Activated naive CD8-positive, alpha-beta T cell treated with anti-CD3 and anti-CD28 coated beads, Interleukin-2, amount 50 U/mL, for 24 hours (primary cell): ENCODE measurements at regions not wholly inside any gene's neighbourhood (a gene's known extent, or its start where the extent isn't known, plus 50 kb on each side); places are given as distances from the start of the nearest gene placed in this dataset.
"Not testable (repeated sequence)": the region's sequence is repeated elsewhere in the genome, so short reads cannot be mapped to it uniquely, and the experiment has no call there.

Experiments
- ATAC-seq: fragments of 150-1000 bp; cut with Tn5 transposase; one replicate; pipeline ENCODE4 v1.10.0; 2021
- DNase-seq: peaks from one replicate; pipeline ENCODE4 v3.0.0; 2021
- H3K27ac Mint-ChIP-seq: one replicate; pipeline ENCODE4 v1.8.0; 2021; ENCODE audit warnings: mild to moderate bottlenecking, mixed read lengths
- H3K27me3 Mint-ChIP-seq: one replicate; pipeline ENCODE4 v1.8.0; 2021; ENCODE audit warnings: mixed read lengths
- H3K36me3 Mint-ChIP-seq: one replicate; pipeline ENCODE4 v1.8.0; 2021; ENCODE audit warnings: low read depth, mixed read lengths
- H3K4me1 Mint-ChIP-seq: one replicate; pipeline ENCODE4 v1.8.0; 2021; ENCODE audit warnings: mixed read lengths
- H3K4me3 Mint-ChIP-seq: one replicate; pipeline ENCODE4 v1.8.0; 2021; ENCODE audit warnings: mild to moderate bottlenecking, moderate library complexity, mixed read lengths
- H3K9me3 Mint-ChIP-seq: one replicate; pipeline ENCODE4 v1.8.0; 2021; ENCODE audit warnings: mixed read lengths

DNA sequence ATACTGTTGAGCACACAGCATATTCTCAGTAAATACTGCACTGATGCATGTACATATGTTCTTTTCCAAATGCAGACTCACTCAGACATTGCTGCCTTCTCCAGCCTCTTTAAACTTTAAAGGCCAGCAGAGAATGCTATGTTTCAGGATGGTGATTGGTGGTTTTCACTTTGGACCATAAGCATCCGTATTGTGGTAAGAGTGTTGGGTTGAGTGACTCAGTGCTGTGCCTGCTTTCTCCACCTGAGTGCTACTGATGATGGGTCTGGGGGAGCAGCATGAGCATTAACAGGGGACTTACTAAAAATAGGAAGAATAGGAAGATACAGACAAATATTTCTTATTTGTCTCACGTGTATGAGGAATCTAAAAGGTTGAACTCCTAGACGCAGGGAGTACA, 56.3 kb upstream of the ZNF92 start:
- no peak for ATAC-seq
- Mint-ChIP-seq H3K27me3 (no peaks in the 10 kb centered on the region), H3K9me3 (no peaks in the 10 kb centered on the region), H3K36me3 (no peaks in the 10 kb centered on the region), H3K4me3 (no peak overlapping the region), H3K4me1 (no peaks in the 10 kb centered on the region), H3K27ac (no peak overlapping the region)
- no peak for DNase-seq

DNA sequence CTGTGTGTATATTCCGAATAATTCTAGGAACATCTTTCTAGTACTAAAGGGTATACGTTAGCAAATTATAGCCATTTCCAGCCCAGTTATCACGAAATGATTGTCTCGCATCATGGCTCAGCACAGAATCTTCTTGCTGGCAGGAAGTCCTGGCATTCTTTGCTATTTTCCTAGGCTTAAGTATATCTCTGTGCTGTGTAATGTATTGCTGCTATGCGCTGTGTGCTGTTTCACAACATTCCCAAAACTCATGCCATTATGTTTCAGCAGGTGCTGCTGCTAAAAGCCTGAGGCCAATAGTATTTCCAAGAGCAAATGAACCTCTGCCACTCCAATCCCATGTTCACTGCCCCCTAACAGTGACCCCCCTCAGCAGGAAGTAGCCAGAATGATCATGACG, 62.9 kb upstream of the ZNF92 start:
- no peak for DNase-seq
- Mint-ChIP-seq H3K27me3 (peaks cover 5% of the 10 kb centered on the region), H3K4me1 (no peaks in the 10 kb centered on the region), H3K36me3 (no peaks in the 10 kb centered on the region), H3K27ac (no peak overlapping the region), H3K4me3 (no peak overlapping the region), H3K9me3 (no peaks in the 10 kb centered on the region)
- ATAC-seq, result no peak

DNA sequence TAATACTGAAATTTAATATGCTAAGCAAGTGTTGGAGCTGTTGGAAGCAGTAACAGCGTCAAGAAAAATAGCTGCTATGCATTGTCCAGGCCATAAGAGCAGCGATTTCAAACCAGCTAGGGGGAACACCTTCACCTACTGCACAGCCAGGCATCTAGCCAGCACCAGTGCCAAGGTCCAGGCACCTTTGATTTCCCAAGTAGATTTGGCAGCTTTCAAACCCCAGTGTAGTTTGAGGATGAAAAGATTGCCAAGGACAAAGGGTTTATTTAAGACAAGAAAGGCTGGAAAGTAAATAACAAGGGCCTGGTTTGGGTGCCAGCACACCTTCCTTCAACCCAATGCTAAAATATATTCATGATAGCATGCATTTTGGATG, 65.4 kb upstream of the ZNF92 start:
- Mint-ChIP-seq H3K4me1 (no peaks in the 10 kb centered on the region), H3K27me3 (peaks cover 18% of the 10 kb centered on the region), H3K27ac (no peak overlapping the region), H3K4me3 (no peak overlapping the region), H3K36me3 (no peaks in the 10 kb centered on the region), H3K9me3 (no peaks in the 10 kb centered on the region)
- DNase-seq (no peak), ATAC-seq (no peak)

DNA sequence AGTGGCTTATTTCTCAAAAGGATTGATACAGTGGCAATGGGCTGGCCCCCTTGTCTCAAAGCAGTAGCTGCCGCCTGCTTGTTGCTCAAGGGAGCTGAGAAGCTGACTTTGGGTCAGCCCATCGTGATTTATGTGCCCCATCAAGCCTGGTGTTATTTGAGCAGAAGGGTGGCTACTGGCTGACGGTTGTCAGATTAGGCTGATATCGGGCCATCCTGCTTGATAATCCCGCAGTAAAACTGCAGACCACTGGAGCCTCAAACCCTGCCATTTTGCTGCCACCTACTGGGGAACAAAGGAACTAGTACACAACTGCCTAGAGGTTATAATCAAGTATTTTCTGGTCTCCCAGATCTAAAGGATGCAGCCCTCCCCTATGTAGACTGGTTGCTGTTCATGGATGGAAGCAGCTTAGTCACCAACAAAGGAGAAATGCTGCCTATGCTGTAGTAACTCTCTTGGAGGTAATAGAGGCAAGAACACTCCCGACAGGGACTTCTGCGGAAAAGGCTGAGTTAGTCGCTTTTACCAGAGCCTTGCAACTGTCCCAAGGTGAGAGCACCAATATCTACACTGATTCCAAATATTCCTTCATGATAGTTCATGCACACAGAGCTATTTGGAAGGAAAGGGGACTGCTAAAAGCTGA, 65.9 kb upstream of the ZNF92 start:
- peaks cover 18% of the 10 kb centered on the region for H3K27me3 Mint-ChIP-seq
- H3K4me3 Mint-ChIP-seq, result no peak overlapping the region
- no peaks in the 10 kb centered on the region for H3K36me3 Mint-ChIP-seq
- no peaks in the 10 kb centered on the region for H3K4me1 Mint-ChIP-seq
- no peak for ATAC-seq
- DNase-seq, result peak; percentile 41
- no peak overlapping the region for H3K27ac Mint-ChIP-seq
- no peaks in the 10 kb centered on the region for H3K9me3 Mint-ChIP-seq

DNA sequence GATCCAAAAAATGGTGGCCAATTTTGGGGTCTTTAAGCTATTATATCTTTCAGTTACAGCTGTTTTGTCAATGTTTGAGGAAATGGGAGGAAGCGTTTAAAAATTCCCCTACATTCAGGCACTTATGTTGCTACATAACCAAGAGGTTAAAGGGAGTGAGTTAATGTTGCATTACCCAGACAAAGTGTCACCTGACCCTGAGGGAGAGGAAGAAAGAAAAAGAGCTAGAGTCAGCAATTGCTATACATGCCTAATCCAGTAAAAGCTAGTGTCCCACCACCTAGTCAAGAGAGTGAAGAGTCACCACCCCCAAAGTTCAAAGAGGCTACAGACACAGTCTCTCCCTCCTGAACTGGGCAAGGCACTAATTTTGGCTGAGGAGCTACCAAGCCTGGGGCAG, 69.5 kb upstream of the ZNF92 start:
- ATAC-seq (no peak), DNase-seq (no peak)
- Mint-ChIP-seq H3K36me3 (no peaks in the 10 kb centered on the region), H3K27ac (no peak overlapping the region), H3K27me3 (peaks cover 18% of the 10 kb centered on the region), H3K4me3 (no peak overlapping the region), H3K4me1 (no peaks in the 10 kb centered on the region), H3K9me3 (no peaks in the 10 kb centered on the region)

DNA sequence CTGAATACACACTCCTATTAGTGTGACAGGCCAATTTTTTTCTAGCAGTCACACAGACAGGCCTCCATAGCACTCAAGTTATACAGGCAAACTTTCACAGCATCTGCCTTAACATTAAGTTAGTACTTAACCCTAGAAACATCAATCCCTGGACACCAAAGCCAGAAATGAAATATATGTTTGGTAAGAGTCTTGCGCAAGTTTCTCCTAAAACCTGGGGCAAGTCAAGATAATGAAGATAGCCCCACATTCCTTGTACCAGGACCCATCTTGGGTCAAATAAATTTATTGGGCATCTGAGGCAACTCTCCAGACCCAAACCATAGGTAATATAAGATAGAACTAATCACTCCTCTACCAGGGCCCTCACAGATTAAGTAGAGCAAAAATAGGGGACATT, 70.8 kb upstream of the ZNF92 start:
- no peak for ATAC-seq
- H3K9me3 Mint-ChIP-seq, result no peaks in the 10 kb centered on the region
- no peak for DNase-seq
- H3K4me3 Mint-ChIP-seq, result no peak overlapping the region
- no peaks in the 10 kb centered on the region for H3K36me3 Mint-ChIP-seq
- no peak overlapping the region for H3K27ac Mint-ChIP-seq
- no peaks in the 10 kb centered on the region for H3K4me1 Mint-ChIP-seq
- H3K27me3 Mint-ChIP-seq, result peaks cover 26% of the 10 kb centered on the region

DNA sequence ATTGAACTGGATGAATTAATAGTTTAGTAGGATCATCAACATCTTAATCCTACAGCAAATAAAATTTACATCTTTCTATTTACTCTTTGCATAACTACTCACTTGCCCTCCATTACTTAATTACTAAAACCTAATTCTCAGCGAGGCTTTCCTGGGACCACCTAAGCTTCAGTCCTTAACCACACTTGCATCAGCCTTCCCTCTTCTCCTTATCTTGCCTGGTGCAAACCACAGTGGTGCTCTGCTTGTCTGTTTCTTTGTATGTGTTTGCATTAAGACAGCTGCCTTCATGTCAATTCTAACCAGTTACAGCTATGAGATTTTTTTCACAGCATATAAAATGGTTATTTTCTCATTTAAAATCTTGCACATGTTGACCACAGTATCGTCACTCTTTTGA, 72.6 kb upstream of the ZNF92 start:
- H3K4me1 Mint-ChIP-seq, result no peaks in the 10 kb centered on the region
- no peak overlapping the region for H3K27ac Mint-ChIP-seq
- H3K9me3 Mint-ChIP-seq, result no peaks in the 10 kb centered on the region
- H3K36me3 Mint-ChIP-seq, result no peaks in the 10 kb centered on the region
- H3K27me3 Mint-ChIP-seq, result peaks cover 24% of the 10 kb centered on the region
- DNase-seq, result no peak
- no peak overlapping the region for H3K4me3 Mint-ChIP-seq
- no peak for ATAC-seq

DNA sequence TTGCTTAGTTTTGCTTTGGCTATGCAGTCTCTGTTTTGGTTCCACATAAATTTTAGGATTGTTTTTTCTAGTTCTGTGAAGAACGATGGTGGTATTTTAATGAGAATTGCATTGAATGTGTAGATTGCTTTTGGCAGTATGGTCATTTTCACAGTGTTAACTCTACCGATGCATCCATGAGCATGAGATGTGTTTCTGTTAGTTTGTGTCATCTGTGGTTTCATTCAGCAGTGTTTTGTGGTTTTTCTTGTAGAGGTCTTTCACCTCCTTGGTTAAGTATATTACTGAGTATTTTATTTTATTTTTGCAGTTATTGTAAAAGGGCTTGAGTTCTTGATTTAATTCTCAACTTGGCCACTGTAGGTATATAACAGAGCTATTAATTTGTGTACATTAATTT, 78.2 kb upstream of the ZNF92 start:
- DNase-seq, result no peak
- Mint-ChIP-seq H3K4me3 (no peak overlapping the region), H3K4me1 (no peaks in the 10 kb centered on the region), H3K27me3 (peaks cover 12% of the 10 kb centered on the region), H3K36me3 (no peaks in the 10 kb centered on the region), H3K27ac (no peak overlapping the region), H3K9me3 (no peaks in the 10 kb centered on the region)
- ATAC-seq, result no peak

DNA sequence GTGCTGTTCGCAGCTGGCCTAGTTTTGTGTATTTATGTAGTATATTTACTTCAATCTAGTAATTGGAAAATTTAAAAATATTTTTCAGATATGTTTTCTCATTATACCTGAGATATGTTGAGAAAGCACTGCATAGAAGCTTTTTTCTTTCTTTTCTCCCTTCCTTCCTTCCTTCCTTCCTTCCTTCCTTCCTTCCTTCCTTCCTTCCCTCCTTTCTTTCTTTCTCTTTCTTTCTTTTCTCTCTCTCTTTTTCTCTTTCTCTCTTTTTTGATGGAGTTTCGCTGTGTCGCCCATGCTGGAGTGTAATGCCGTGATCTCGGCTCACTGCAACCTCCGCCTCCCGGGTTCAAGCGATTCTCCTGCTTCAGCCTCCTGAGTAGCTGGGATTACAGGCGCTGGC, 83.3 kb upstream of the ZNF92 start:
- not testable (repeated sequence) for DNase-seq, H3K4me1 Mint-ChIP-seq, H3K27ac Mint-ChIP-seq, H3K36me3 Mint-ChIP-seq, H3K4me3 Mint-ChIP-seq, H3K27me3 Mint-ChIP-seq, H3K9me3 Mint-ChIP-seq, ATAC-seq

DNA sequence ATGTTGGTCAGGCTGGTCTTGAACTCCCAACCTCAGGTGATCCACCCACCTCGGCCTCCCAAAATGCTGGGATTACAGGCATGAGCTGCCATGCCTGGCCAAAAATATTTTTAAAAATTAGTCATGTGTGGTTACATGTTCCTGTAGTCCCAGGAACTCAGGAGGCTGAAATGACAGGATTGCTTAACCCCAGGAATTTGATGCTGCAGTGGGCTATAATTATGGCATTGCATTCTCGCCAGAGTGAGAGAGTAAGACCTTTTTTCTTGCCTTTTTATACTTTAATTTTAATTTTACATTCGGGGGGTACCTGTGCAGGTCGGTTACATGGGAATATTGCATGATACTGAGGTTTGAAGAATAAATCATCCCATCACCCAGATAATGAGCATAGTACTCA, 86.6 kb upstream of the ZNF92 start:
- Mint-ChIP-seq H3K27ac (no peak overlapping the region), H3K4me1 (no peaks in the 10 kb centered on the region), H3K27me3 (peaks cover 5% of the 10 kb centered on the region), H3K9me3 (no peaks in the 10 kb centered on the region), H3K36me3 (no peaks in the 10 kb centered on the region), H3K4me3 (no peak overlapping the region)
- DNase-seq, result no peak
- ATAC-seq, result no peak

DNA sequence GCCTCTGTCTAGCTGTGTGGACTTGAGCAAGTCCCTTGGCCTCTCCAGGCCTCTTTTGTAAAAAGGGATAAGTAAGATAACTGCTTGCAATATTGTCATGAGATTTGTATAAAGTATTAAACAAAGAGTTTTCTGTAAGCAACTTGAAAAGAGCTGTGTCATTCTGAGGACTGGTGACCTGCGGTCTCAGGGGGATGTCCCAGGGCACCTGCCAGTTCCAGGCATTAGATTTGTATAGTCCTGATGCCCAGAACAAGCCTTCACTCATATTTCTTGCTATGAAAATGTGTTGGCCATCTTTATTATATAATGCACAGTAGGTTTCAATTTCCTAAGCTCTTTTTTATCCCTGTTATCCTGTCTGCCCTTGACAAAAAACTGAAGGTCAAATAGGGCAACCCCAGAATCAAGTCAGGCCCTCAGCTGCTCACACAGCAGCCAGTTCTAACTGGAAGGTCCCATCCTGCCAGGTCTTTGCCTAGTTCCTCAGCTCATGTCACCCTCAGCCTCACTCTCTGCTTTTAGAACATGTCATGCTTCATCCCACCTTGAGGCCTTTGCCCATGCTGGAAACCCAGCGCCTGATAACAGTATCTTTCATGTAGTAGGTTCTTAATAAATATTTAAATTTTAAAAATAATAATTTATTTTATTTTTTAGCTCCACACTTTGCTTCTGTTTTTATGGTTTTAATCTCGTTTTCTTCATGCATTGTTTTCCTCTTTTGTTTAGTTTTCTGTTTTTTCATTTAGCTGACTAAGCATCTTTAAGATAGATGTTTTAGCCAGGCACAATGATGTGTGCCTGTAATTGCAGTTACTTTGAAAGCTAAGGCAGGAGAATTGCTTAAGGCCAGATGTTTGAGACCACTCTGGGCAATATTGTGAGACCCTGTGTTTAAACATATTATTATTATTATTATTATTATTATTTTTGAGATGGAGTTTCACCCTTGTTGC, 87.5 kb upstream of the ZNF92 start:
- H3K27ac Mint-ChIP-seq, result no peak overlapping the region
- no peaks in the 10 kb centered on the region for H3K9me3 Mint-ChIP-seq
- H3K36me3 Mint-ChIP-seq, result no peaks in the 10 kb centered on the region
- H3K4me1 Mint-ChIP-seq, result no peaks in the 10 kb centered on the region
- DNase-seq, result no peak
- peaks cover 13% of the 10 kb centered on the region for H3K27me3 Mint-ChIP-seq
- no peak overlapping the region for H3K4me3 Mint-ChIP-seq
- ATAC-seq, result no peak

DNA sequence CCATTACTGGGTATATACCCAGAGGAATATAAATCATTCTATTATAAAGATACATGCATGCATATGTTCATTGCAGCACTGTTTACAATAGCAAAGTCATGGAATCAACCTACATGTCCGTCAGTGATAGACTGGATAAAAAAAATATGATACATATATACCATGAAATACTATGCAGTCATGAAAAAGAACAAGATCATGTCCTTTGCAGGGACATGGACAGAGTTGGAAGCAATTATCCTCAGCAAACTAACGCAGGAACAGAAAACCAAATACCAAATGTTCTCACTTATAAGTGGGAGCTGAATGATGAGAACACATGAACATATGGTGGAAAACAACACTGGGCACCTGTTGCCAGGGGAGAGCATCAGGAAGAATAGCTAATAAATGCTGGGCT, 88.4 kb upstream of the ZNF92 start:
- H3K9me3 Mint-ChIP-seq, H3K4me3 Mint-ChIP-seq, ATAC-seq, H3K4me1 Mint-ChIP-seq, H3K36me3 Mint-ChIP-seq, H3K27ac Mint-ChIP-seq, DNase-seq: not testable (repeated sequence)
- H3K27me3 Mint-ChIP-seq, result peaks cover 19% of the 10 kb centered on the region

DNA sequence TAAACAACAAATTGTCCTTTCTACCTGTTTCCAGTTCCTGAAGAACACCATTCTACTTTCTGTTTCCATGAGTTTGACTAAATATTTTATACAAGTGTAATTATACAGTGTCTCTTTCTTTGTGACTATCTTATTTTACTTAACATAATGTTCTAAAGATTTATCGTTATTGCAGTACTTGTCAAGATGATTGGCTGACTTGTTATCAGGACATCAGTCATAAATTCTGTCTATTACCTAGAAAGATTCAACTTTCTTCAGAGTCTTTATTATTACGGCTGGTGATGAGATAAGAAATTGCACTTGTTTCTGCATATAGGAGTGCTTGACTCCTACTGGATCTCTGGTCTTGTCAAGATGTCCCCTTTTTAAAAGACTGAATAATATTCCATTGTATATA, 93.9 kb upstream of the ZNF92 start:
- Mint-ChIP-seq H3K4me3 (no peak overlapping the region), H3K9me3 (peaks cover 16% of the 10 kb centered on the region), H3K27ac (no peak overlapping the region), H3K27me3 (peaks cover 23% of the 10 kb centered on the region), H3K36me3 (peaks cover 5% of the 10 kb centered on the region), H3K4me1 (no peaks in the 10 kb centered on the region)
- ATAC-seq (no peak), DNase-seq (no peak)

DNA sequence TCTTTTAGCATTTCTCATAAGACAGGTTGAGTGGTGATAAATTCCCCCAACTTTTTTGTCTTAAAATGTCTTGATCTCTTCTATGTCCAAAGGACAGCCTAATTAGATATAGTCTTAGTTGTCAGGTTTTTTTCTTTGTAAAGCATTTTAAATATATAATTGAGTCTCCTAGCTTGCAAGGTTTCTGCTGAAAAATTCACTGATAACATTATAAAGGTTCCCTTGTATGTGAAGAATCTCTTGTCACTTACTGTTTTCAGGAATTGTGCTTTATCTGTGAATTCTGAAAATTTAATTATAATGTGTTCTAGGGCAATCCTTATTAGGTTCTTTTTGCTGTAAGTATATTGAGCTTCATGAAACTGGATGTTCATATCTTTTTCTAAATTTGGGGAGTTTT, 96.8 kb upstream of the ZNF92 start:
- Mint-ChIP-seq H3K4me1 (no peaks in the 10 kb centered on the region), H3K36me3 (peaks cover 5% of the 10 kb centered on the region), H3K4me3 (no peak overlapping the region), H3K27ac (no peak overlapping the region), H3K9me3 (peaks cover 25% of the 10 kb centered on the region), H3K27me3 (peaks cover 29% of the 10 kb centered on the region)
- no peak for ATAC-seq
- no peak for DNase-seq

DNA sequence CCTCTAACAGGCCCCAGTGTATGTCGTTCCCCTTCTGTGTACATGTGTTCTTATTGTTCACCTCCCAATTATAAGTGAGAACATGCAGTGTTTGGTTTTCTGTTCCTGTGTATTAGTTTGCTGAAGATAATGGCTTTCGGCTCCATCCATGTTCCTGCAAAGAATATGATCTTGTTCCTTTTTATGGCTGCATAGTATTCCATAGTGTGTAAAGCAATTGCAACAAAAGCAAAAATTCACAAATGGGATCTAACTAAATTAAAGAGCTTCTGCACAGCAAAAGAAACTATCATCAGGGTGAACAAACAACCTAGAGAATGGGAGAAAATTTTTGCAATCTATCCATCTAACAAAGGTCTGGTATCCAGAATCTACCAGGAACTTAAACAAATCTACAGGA, 102.2 kb upstream of the ZNF92 start:
- not testable (repeated sequence) for H3K27ac Mint-ChIP-seq, H3K4me3 Mint-ChIP-seq, ATAC-seq, DNase-seq, H3K36me3 Mint-ChIP-seq, H3K4me1 Mint-ChIP-seq
- Mint-ChIP-seq H3K27me3 (peaks cover 52% of the 10 kb centered on the region), H3K9me3 (peaks cover 24% of the 10 kb centered on the region)
